HCT116 (cell line): ENCODE measurements at regions not wholly inside any gene's neighbourhood (a gene's known extent, or its start where the extent isn't known, plus 50 kb on each side); places are given as distances from the start of the nearest gene placed in this dataset.

Source experiments
- ATAC-seq: fragments of 200-7000 bp; cut with Tn5 transposase; 2 replicates; pipeline ENCODE4 v1.9.1; 2020; ENCODE audit warnings: mild to moderate bottlenecking, moderate library complexity
- BruUV-seq: library from RNA; stranded (reverse); fragments of 400-500 nt; replicated peaks from 2 replicates; lab custom pipeline; 2021; lab: Mats Ljungman, UMichigan
- CTCF ChIA-PET: fragments of 300-600 bp; sonication (Branson Sonifier 250); formaldehyde crosslinking; loops from one replicate; lab custom pipeline; 2021; ENCODE audit warnings: antibody characterized with exemption; lab: Charles Lee
- POLR2A ChIA-PET: fragments of 300-600, 350-600 bp; sonication (Branson Sonifier 250); formaldehyde crosslinking; loops from one replicate; lab custom pipeline; 2021; ENCODE audit warnings: antibody characterized with exemption; lab: Charles Lee
- RAD21 ChIA-PET, 2 experiments: fragments of 300-600 bp; sonication (Branson Sonifier 250); formaldehyde crosslinking; loops; one replicate each; lab custom pipeline; 2023; ENCODE audit warnings: low total read pairs in 2 of 2; ENCODE audit not compliant: uncharacterized antibody in 2 of 2, unreplicated experiment in 2 of 2, low non-redundant PET in 1 of 2; lab: Charles Lee
- DNase-seq: peaks from one replicate; pipeline ENCODE4 v3.0.0-alpha.2; 2010; ENCODE audit warnings: low read depth, low spot score
- H2AFZ ChIP-seq: fragments of 200-600 bp; shearing (Covaris generic), sonication (generic); 2 replicates; pipeline ENCODE4 v1.6.1; 2017; ENCODE audit warnings: low read depth, mixed run types, mixed read lengths, antibody characterized with exemption, low read length; ENCODE audit not compliant: poor library complexity, severe bottlenecking
- H3K27ac ChIP-seq: 2 replicates; pipeline ENCODE4 v1.5.1; 2012; ENCODE audit warnings: low read depth, low read length
- H3K27me3 ChIP-seq: fragments of 200-600 bp; sonication (generic); 2 replicates; pipeline ENCODE4 v1.6.1; 2016; ENCODE audit warnings: mixed run types, low read length, mixed read lengths; ENCODE audit not compliant: insufficient read depth
- H3K36me3 ChIP-seq, 2 experiments: fragments of 200-500 bp in 1 of 2; fragments of 200-600 bp in 1 of 2; sonication (Bioruptor generic) in 1 of 2; sonication (generic) in 1 of 2; 2 replicates each; pipeline versions ENCODE4 v1.5.1 to v1.6.1; 2014 to 2016; ENCODE audit warnings: low read length in 2 of 2, inconsistent platforms in 1 of 2, mixed read lengths in 1 of 2, mixed run types in 1 of 2; ENCODE audit not compliant: insufficient read depth in 2 of 2, control insufficient read depth in 1 of 2
- H3K4me1 ChIP-seq, 2 experiments: fragments of 200-600 bp in 1 of 2; sonication (generic) in 1 of 2; 2 replicates each; pipeline versions ENCODE4 v1.5.1 to v1.6.1; 2012 to 2017; ENCODE audit warnings: low read length in 2 of 2, inconsistent platforms in 1 of 2, mild to moderate bottlenecking in 1 of 2, mixed read lengths in 1 of 2, mixed run types in 1 of 2, moderate library complexity in 1 of 2; ENCODE audit not compliant: insufficient read depth in 2 of 2, control insufficient read depth in 1 of 2
- H3K4me2 ChIP-seq: fragments of 200-600 bp; sonication (generic); 2 replicates; pipeline ENCODE4 v1.6.1; 2017; ENCODE audit warnings: mixed run types, low read length, mixed read lengths
- H3K4me3 ChIP-seq, 2 experiments: fragments of 200-600 bp in 1 of 2; sonication (generic) in 1 of 2; replicated peaks in 1 of 2; 2 replicates each; pipeline ENCODE4 v1.5.1; 2011 to 2016; ENCODE audit warnings: low read length in 2 of 2, control low read depth in 1 of 2, low read depth in 1 of 2, mild to moderate bottlenecking in 1 of 2, mixed read lengths in 1 of 2, mixed run types in 1 of 2
- H3K79me2 ChIP-seq: fragments of 200-600 bp; sonication (generic); 2 replicates; pipeline ENCODE4 v1.6.1; 2017; ENCODE audit warnings: mild to moderate bottlenecking, mixed run types, low read length, moderate library complexity, mixed read lengths; ENCODE audit not compliant: insufficient read depth
- H3K9ac ChIP-seq: fragments of 200-600 bp; sonication (generic); 2 replicates; pipeline ENCODE4 v1.6.1; 2016; ENCODE audit warnings: low read length, mixed read lengths
- H3K9me2 ChIP-seq: fragments of 200-600 bp; sonication (generic), shearing (Covaris generic); 2 replicates; pipeline ENCODE4 v1.6.1; 2017; ENCODE audit warnings: mixed run types, mild to moderate bottlenecking, moderate library complexity; ENCODE audit not compliant: insufficient read depth
- H3K9me3 ChIP-seq, 2 experiments: fragments of 200-500 bp in 1 of 2; fragments of 200-600 bp in 1 of 2; sonication (Bioruptor generic) in 1 of 2; sonication (generic) in 1 of 2; 2 replicates each; pipeline ENCODE4 v1.6.1; 2014 to 2017; ENCODE audit warnings: low read length in 2 of 2, mixed read lengths in 2 of 2, inconsistent platforms in 1 of 2, low read depth in 1 of 2, mild to moderate bottlenecking in 1 of 2, mixed run types in 1 of 2, moderate library complexity in 1 of 2; ENCODE audit not compliant: control insufficient read depth in 1 of 2, insufficient read depth in 1 of 2
- H4K20me1 ChIP-seq: fragments of 200-600 bp; sonication (generic), shearing (Covaris generic); 2 replicates; pipeline ENCODE4 v1.6.1; 2017; ENCODE audit warnings: mixed run types, mild to moderate bottlenecking, moderate library complexity; ENCODE audit not compliant: insufficient read depth
- CBX3 ChIP-seq: IDR thresholded peaks from 2 replicates; pipeline ENCODE4 v1.6.1; 2012; ENCODE audit warnings: low read depth
- CEBPB ChIP-seq: IDR thresholded peaks from 2 replicates; pipeline ENCODE4 v1.6.1; 2012; ENCODE audit warnings: low read depth
- CTCF ChIP-seq, 3 experiments: fragments of 200-600 bp in 1 of 3; sonication (generic) in 1 of 3; IDR thresholded peaks in 2 of 3; conservative IDR thresholded peaks in 1 of 3; 2 replicates each; pipeline ENCODE4 v1.5.1; 2012 to 2017; ENCODE audit warnings: low read depth in 2 of 3, low read length in 2 of 3, antibody characterized with exemption in 1 of 3, borderline replicate concordance in 1 of 3, control low read depth in 1 of 3, mild to moderate bottlenecking in 1 of 3, mixed read lengths in 1 of 3, mixed run types in 1 of 3, moderate library complexity in 1 of 3; ENCODE audit not compliant: insufficient read depth in 1 of 3
- EZH2 ChIP-seq: fragments of 200-600 bp; sonication (generic); IDR thresholded peaks from 2 replicates; pipeline ENCODE4 v1.6.1; 2017; ENCODE audit warnings: antibody characterized with exemption, mixed run types
- JUND ChIP-seq: IDR thresholded peaks from 2 replicates; pipeline ENCODE4 v1.6.1; 2012
- MAX ChIP-seq: IDR thresholded peaks from 2 replicates; pipeline ENCODE4 v1.6.1; 2012
- SIN3A ChIP-seq: IDR thresholded peaks from 2 replicates; pipeline ENCODE4 v1.6.1; 2012; ENCODE audit warnings: low read depth
- SP1 ChIP-seq: IDR thresholded peaks from 2 replicates; pipeline ENCODE4 v1.6.1; 2012; ENCODE audit warnings: low read depth
- SRF ChIP-seq: IDR thresholded peaks from 2 replicates; pipeline ENCODE4 v1.6.1; 2012; ENCODE audit warnings: low read depth
- TCF7L2 ChIP-seq: IDR thresholded peaks from 2 replicates; pipeline ENCODE4 v1.7.0; 2011; ENCODE audit warnings: borderline replicate concordance, inconsistent platforms; ENCODE audit not compliant: insufficient read depth, insufficient read length; ENCODE audit errors: extremely low read depth
- intact Hi-C: fragments of 100-400 bp; cut with micrococcal nuclease; formaldehyde crosslinking; loops from 2 replicates; pipeline ENCODE4 v1.10.0; 2022

GRCh38 chr19:32038961-32039360 lies 306.4 kb upstream of the ZNF507 start:
- Histone ChIP-seq H3K27ac (no peak overlapping the region), H3K36me3 (no peaks in the 10 kb centered on the region), H3K9me3 (peaks cover 0 to 15% of the 10 kb centered on the region in 2 experiments; a peak in 2 of 4 replicates), H3K4me1 (no peaks in the 10 kb centered on the region), H3K9ac (no peak overlapping the region), H3K4me3 (no peak overlapping the region), H3K4me2 (no peak overlapping the region), H2AFZ (no peak overlapping the region), H4K20me1 (no peaks in the 10 kb centered on the region), H3K27me3 (no peaks in the 10 kb centered on the region), H3K79me2 (no peaks in the 10 kb centered on the region), H3K9me2 (no peaks in the 10 kb centered on the region)
- ChIA-PET CTCF (no interaction called here), POLR2A (no interaction called here), RAD21 (no interaction called here)
- DNase-seq (no peak), ATAC-seq (no peak)
- no peak for TF ChIP-seq TCF7L2
- no peak for TF ChIP-seq SIN3A
- no peak for TF ChIP-seq CEBPB
- no peak for TF ChIP-seq SRF
- no peak for TF ChIP-seq JUND
- TF ChIP-seq CTCF (IDR thresholded peaks at IDR 0.05 in 2 of 3, conservative IDR thresholded peaks at IDR 0.05 in 1 of 3; ENCODE audit: borderline replicate concordance in 1 of 3, insufficient read depth in 1 of 3, low read depth in 2 of 3, low read length in 2 of 3) = no peak
- no peak for TF ChIP-seq EZH2
- TF ChIP-seq MAX = no peak
- TF ChIP-seq CBX3 = no peak
- no peak for TF ChIP-seq SP1
- BruUV-seq = no TSS peak
- intact Hi-C loops = no loop called here

- ChIA-PET CTCF (no interaction called here), RAD21 (no interaction called here)
- Histone ChIP-seq H3K27me3 (no peaks in the 10 kb centered on the region), H3K4me2 (no peak overlapping the region), H3K4me1 (no peaks in the 10 kb centered on the region)
- TF ChIP-seq SP1 = no peak
- TF ChIP-seq, all 23 proteins: peak for 0
- no peaks in the 10 kb centered on the region for H3K9me2 ChIP-seq
- no peak overlapping the region for H3K27ac ChIP-seq
- no peak overlapping the region for H3K4me3 ChIP-seq
- no peaks in the 10 kb centered on the region for H3K36me3 ChIP-seq
- no peak overlapping the region for H2AFZ ChIP-seq
- H4K20me1 ChIP-seq = no peaks in the 10 kb centered on the region
- DNase-seq (no peak), ATAC-seq (no peak)
- BruUV-seq = no TSS peak
- POLR2A ChIA-PET = no interaction called here
- no peaks in the 10 kb centered on the region for H3K79me2 ChIP-seq
- peaks cover 0 to 15% of the 10 kb centered on the region in 2 experiments; a peak in 2 of 4 replicates for H3K9me3 ChIP-seq
- H3K9ac ChIP-seq = no peak overlapping the region
- intact Hi-C loops = no loop called here
These were observed 306.0 kb upstream of the ZNF507 start for GRCh38 chr19:32039440-32039839.
